Right lobe of liver (tissue), 6 donors: ENCODE measurements at regions not wholly inside any gene's neighbourhood (a gene's known extent, or its start where the extent isn't known, plus 50 kb on each side); places are given as distances from the start of the nearest gene placed in this dataset.

ENCODE experiments used
- ATAC-seq, 4 donors: fragments of 200-7000 bp; cut with Tn5 transposase; one replicate each; pipeline ENCODE4 v1.9.1; 2020; ENCODE audit warnings: mild to moderate bottlenecking in 4 of 4, moderate library complexity in 4 of 4
- DNase-seq, 3 donors: peaks; one replicate each; pipeline ENCODE4 v3.0.0-alpha.2; 2020
- H3K27ac ChIP-seq, 3 donors: fragments of 200-600 bp; one replicate each; pipeline ENCODE4 v1.8.0; 2022
- H3K27me3 ChIP-seq, 2 donors: fragments of 200-600 bp; one replicate each; pipeline ENCODE4 v1.8.0; 2022
- H3K36me3 ChIP-seq, 4 donors: fragments of 200-600 bp; sonication (generic) in 1 of 4; one replicate each; pipeline versions ENCODE4 v1.5.1 to v1.8.0; 2017 to 2022; ENCODE audit warnings: control low read depth in 1 of 4
- H3K4me1 ChIP-seq, 4 donors: fragments of 200-600 bp; sonication (generic) in 1 of 4; one replicate each; pipeline versions ENCODE4 v1.5.1 to v1.8.0; 2017 to 2022; ENCODE audit warnings: control low read depth in 1 of 4
- H3K4me3 ChIP-seq, 3 donors: fragments of 200-600 bp; one replicate each; pipeline ENCODE4 v1.8.0; 2022
- H3K9me3 ChIP-seq, 4 donors: fragments of 200-600 bp; sonication (generic) in 1 of 4; one replicate each; pipeline versions ENCODE4 v1.5.1 to v1.8.0; 2017 to 2022; ENCODE audit warnings: control low read depth in 1 of 4
- CTCF ChIP-seq, 4 donors: fragments of 200-600 bp in 3 of 4; fragments of 450-650 bp in 1 of 4; IDR thresholded peaks; one replicate each; pipeline versions ENCODE4 v1.5.1 to v1.8.0; 2016 to 2022; ENCODE audit warnings: antibody characterized with exemption in 4 of 4, mild to moderate bottlenecking in 2 of 4
- POLR2A ChIP-seq: fragments of 450-650 bp; IDR thresholded peaks from one replicate; pipeline ENCODE4 v1.6.1; 2017; ENCODE audit warnings: antibody characterized with exemption, mild to moderate bottlenecking
- WGBS: methylation state at CpG from one replicate; pipeline ENCODE4 v1.1.6; 2018; ENCODE audit warnings: low coverage, low lambda C conversion rate; ENCODE audit not compliant: insufficient coverage; ENCODE audit errors: missing lambda C conversion rate; 5-methylcytosine and 5-hydroxymethylcytosine counted together
- intact Hi-C, 2 donors: fragments of 100-400 bp; cut with DNase I; formaldehyde crosslinking; loops; one replicate each; pipeline versions ENCODE4 v1.11.2 to v1.14.1; 2022
- donor health status: DM: no; HTN: yes; CAD: no.
- donor health status: DM: no; HTN: no; CAD: no.
- donor health status: DM: no; HTN: no; CAD: no.
- donor health status: DM: no; HTN: yes; CAD: no.
- donor health status: DM: no; HTN: yes; CAD: no.

- WGBS, result 50% methylated on average over 4 of the region's 4 CpGs
- TF ChIP-seq CTCF (IDR thresholded peaks at IDR 0.05) (no peak), POLR2A (no peak)
Measured at GRCh38 chr3:80753021-80753420, 985.2 kb upstream of the ROBO1 start.

GRCh38 chr3:80750637-80751036 lies 982.8 kb upstream of the ROBO1 start:
- TF ChIP-seq POLR2A, result no peak
- no peak for TF ChIP-seq CTCF (IDR thresholded peaks at IDR 0.05)
- Histone ChIP-seq H3K27me3 (no peaks in the 10 kb centered on the region), H3K27ac (no peak overlapping the region), H3K4me3 (no peak overlapping the region), H3K4me1 (no peaks in the 10 kb centered on the region), H3K36me3 (no peaks in the 10 kb centered on the region), H3K9me3 (no peaks in the 10 kb centered on the region)
- ATAC-seq (no peak), DNase-seq (no peak)
- intact Hi-C loops, result no loop called here
- WGBS, result 77% methylated on average over 4 of the region's 4 CpGs

More at GRCh38 chr3:80753021-80753420, 985.2 kb upstream of the ROBO1 start:
- no peak for DNase-seq
- Histone ChIP-seq H3K27ac (no peak overlapping the region), H3K9me3 (no peaks in the 10 kb centered on the region), H3K4me3 (no peak overlapping the region), H3K4me1 (no peaks in the 10 kb centered on the region), H3K27me3 (no peaks in the 10 kb centered on the region), H3K36me3 (no peaks in the 10 kb centered on the region)
- ATAC-seq, result no peak
- intact Hi-C loops, result no loop called here

GRCh38 chr3:80734920-80735319 lies 967.1 kb upstream of the ROBO1 start:
- no peak overlapping the region for H3K27ac ChIP-seq
- H3K4me1 ChIP-seq, result no peaks in the 10 kb centered on the region
- TF ChIP-seq CTCF (IDR thresholded peaks at IDR 0.05), result no peak
- no peak for TF ChIP-seq POLR2A
- no peak overlapping the region for H3K4me3 ChIP-seq
- H3K36me3 ChIP-seq, result no peaks in the 10 kb centered on the region
- no peaks in the 10 kb centered on the region for H3K9me3 ChIP-seq
- intact Hi-C loops, result no loop called here
- H3K27me3 ChIP-seq, result no peaks in the 10 kb centered on the region
- 50% methylated on average over 2 of the region's 2 CpGs for WGBS
- no peak for ATAC-seq
- no peak for DNase-seq

- Histone ChIP-seq H3K36me3 (no peaks in the 10 kb centered on the region), H3K4me1 (no peaks in the 10 kb centered on the region), H3K9me3 (no peaks in the 10 kb centered on the region), H3K4me3 (no peak overlapping the region), H3K27ac (no peak overlapping the region), H3K27me3 (no peaks in the 10 kb centered on the region)
- no CpG with 5 or more reads among the region's 1 CpG for WGBS
- TF ChIP-seq POLR2A (no peak), CTCF (IDR thresholded peaks at IDR 0.05) (no peak)
- DNase-seq (no peak), ATAC-seq (no peak)
- intact Hi-C loops, result no loop called here
Measured at GRCh38 chr3:80734483-80734882, 966.7 kb upstream of the ROBO1 start.
